Lung (tissue), 11 donors: ENCODE measurements at regions not wholly inside any gene's neighbourhood (a gene's known extent, or its start where the extent isn't known, plus 50 kb on each side); places are given as distances from the start of the nearest gene placed in this dataset.

ENCODE experiments used
- ATAC-seq: fragments of 200-7000 bp; cut with Tn5 transposase; one replicate; pipeline ENCODE4 v1.9.1; 2020; ENCODE audit warnings: moderate number of reproducible peaks; ENCODE audit not compliant: insufficient read depth, low FRiP score
- DNase-seq, 3 donors: peaks; one replicate each; pipeline ENCODE4 v3.0.0-alpha.2; 2013 to 2017
- H3K27ac ChIP-seq, 2 donors: one replicate each; pipeline ENCODE4 v1.5.1; 2013; ENCODE audit warnings: mild to moderate bottlenecking in 2 of 2, moderate library complexity in 2 of 2, control low read depth in 1 of 2, inconsistent platforms in 1 of 2, low read depth in 1 of 2, low read length in 1 of 2
- H3K27me3 ChIP-seq, 3 donors: one replicate each; pipeline ENCODE4 v1.5.1; 2013; ENCODE audit warnings: low read length in 2 of 3; ENCODE audit not compliant: control insufficient read depth in 3 of 3, insufficient read depth in 3 of 3
- H3K36me3 ChIP-seq, 4 donors: one replicate each; pipeline ENCODE4 v1.5.1; 2013; ENCODE audit warnings: low read length in 4 of 4, mild to moderate bottlenecking in 1 of 4, moderate library complexity in 1 of 4; ENCODE audit not compliant: control insufficient read depth in 4 of 4, insufficient read depth in 4 of 4
- H3K4me1 ChIP-seq, 5 donors: one replicate each; pipeline ENCODE4 v1.5.1; 2013; ENCODE audit warnings: low read length in 5 of 5, mild to moderate bottlenecking in 2 of 5, moderate library complexity in 1 of 5; ENCODE audit not compliant: control insufficient read depth in 5 of 5, insufficient read depth in 5 of 5
- H3K4me3 ChIP-seq: one replicate; pipeline ENCODE4 v1.5.1; 2013; ENCODE audit warnings: mild to moderate bottlenecking, control low read depth, moderate library complexity
- H3K9ac ChIP-seq, 2 donors: one replicate each; pipeline ENCODE4 v1.5.1; 2013; ENCODE audit warnings: low read length in 2 of 2, control low read depth in 1 of 2; ENCODE audit not compliant: insufficient read depth in 1 of 2
- H3K9me3 ChIP-seq, 4 donors: one replicate each; pipeline ENCODE4 v1.5.1; 2013; ENCODE audit warnings: low read length in 3 of 4, mild to moderate bottlenecking in 1 of 4, moderate library complexity in 1 of 4; ENCODE audit not compliant: control insufficient read depth in 4 of 4, insufficient read depth in 3 of 4
- CTCF ChIP-seq: IDR thresholded peaks from 2 replicates; pipeline ENCODE4 v1.5.1; 2012; ENCODE audit warnings: mild to moderate bottlenecking; ENCODE audit errors: control extremely low read depth, extremely low read depth
- WGBS, 2 donors: extraction: QIAGEN DNeasy Blood & Tissue Kit; methylation state at CpG; one replicate each; pipeline ENCODE4 v1.1.7; 2013; 5-methylcytosine and 5-hydroxymethylcytosine counted together
- donor health status: control.
- donor health status: control.
- donor health status: Bipolar disorder and iron deficiency.
- donor health status: healthy.
- donor health status: DM: yes; HTN: yes; CAD: no.

DNA sequence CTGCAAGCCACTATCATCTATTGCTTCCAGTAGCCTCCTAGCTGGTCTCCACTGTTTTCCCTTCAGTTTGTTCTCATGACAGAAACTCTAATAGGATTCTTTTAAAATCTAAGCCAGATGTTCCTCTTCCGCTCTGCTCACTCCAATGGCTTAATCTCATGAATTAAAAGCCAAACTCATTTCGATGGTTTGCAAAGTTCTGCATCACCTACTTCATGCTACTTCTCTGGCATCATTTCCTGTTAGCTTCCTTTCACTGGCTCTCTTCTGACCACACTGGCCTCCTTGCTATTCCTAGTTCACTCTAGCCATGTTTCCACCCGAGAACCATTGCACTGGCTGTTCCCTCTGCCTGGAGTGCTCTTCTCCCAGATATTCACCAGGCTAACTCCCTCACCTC, 102.0 kb upstream of the LSM6 start:
- no peaks in the 10 kb centered on the region for H3K9me3 ChIP-seq
- no peak for ATAC-seq
- no peaks in the 10 kb centered on the region for H3K4me1 ChIP-seq
- WGBS, 2 donors = 57 to 72% methylated on average over 3 of the region's 3 CpGs
- no peak for TF ChIP-seq CTCF
- H3K27ac ChIP-seq = no peak overlapping the region
- no peak for DNase-seq
- H3K36me3 ChIP-seq = no peaks in the 10 kb centered on the region
- no peak overlapping the region for H3K4me3 ChIP-seq
- H3K9ac ChIP-seq = no peak overlapping the region
- no peaks in the 10 kb centered on the region for H3K27me3 ChIP-seq

- H3K27ac ChIP-seq = no peak overlapping the region
- no peak for TF ChIP-seq CTCF
- no peak overlapping the region for H3K4me3 ChIP-seq
- no peak overlapping the region for H3K9ac ChIP-seq
- H3K9me3 ChIP-seq = no peaks in the 10 kb centered on the region
- ATAC-seq (no peak), DNase-seq (no peak)
- H3K27me3 ChIP-seq = no peaks in the 10 kb centered on the region
- H3K36me3 ChIP-seq = no peaks in the 10 kb centered on the region
- no peaks in the 10 kb centered on the region for H3K4me1 ChIP-seq
- 87 to 94% methylated on average over 1 of the region's 1 CpG for WGBS, 2 donors
Observed at GRCh38 chr4:146072376-146072775, 103.1 kb upstream of the LSM6 start.

GRCh38 chr4:146071390-146071789, 104.1 kb upstream of the LSM6 start:
- DNase-seq = no peak
- no peak for ATAC-seq
- WGBS, 2 donors = 77 to 83% methylated on average over 5 of the region's 5 CpGs

More at GRCh38 chr4:146071390-146071789, 104.1 kb upstream of the LSM6 start:
- Histone ChIP-seq H3K9me3 (no peaks in the 10 kb centered on the region), H3K9ac (no peak overlapping the region), H3K27ac (no peak overlapping the region), H3K4me3 (no peak overlapping the region), H3K4me1 (no peaks in the 10 kb centered on the region), H3K36me3 (no peaks in the 10 kb centered on the region), H3K27me3 (no peaks in the 10 kb centered on the region)
- TF ChIP-seq CTCF = no peak
